Ovary (tissue), 7 donors: ENCODE measurements at regions not wholly inside any gene's neighbourhood (a gene's known extent, or its start where the extent isn't known, plus 50 kb on each side); places are given as distances from the start of the nearest gene placed in this dataset.
"Not testable (repeated sequence)": the region's sequence is repeated elsewhere in the genome, so short reads cannot be mapped to it uniquely, and the experiment has no call there.

Experiments used
- DNase-seq, 5 donors: peaks; one replicate each; pipeline ENCODE4 v3.0.0-alpha.2; 2019 to 2020
- H3K27ac ChIP-seq, 2 donors: fragments of 200-600 bp; one replicate each; pipeline versions ENCODE4 v1.5.1 to v1.8.0; 2019 to 2022
- H3K27me3 ChIP-seq: fragments of 200-600 bp; one replicate; pipeline ENCODE4 v1.8.0; 2022
- H3K36me3 ChIP-seq: fragments of 200-600 bp; sonication (generic); one replicate; pipeline ENCODE4 v1.5.1; 2019
- H3K4me1 ChIP-seq: one replicate; pipeline ENCODE4 v1.8.1; 2013; ENCODE audit warnings: mild to moderate bottlenecking, moderate library complexity; ENCODE audit not compliant: insufficient read depth
- H3K4me3 ChIP-seq: fragments of 200-600 bp; sonication (generic); one replicate; pipeline ENCODE4 v1.5.1; 2017
- H3K9me3 ChIP-seq, 2 donors: fragments of 200-600 bp in 1 of 2; sonication (generic) in 1 of 2; one replicate each; pipeline versions ENCODE4 v1.5.1 to v1.8.1; 2013 to 2019; ENCODE audit warnings: mild to moderate bottlenecking in 1 of 2, moderate library complexity in 1 of 2
- CTCF ChIP-seq, 3 donors: fragments of 450-650 bp in 2 of 3; fragments of 200-600 bp in 1 of 3; IDR thresholded peaks; one replicate each; pipeline versions ENCODE4 v1.5.1 to v1.8.0; 2016 to 2022; ENCODE audit warnings: antibody characterized with exemption in 3 of 3, mild to moderate bottlenecking in 1 of 3
- EP300 ChIP-seq: sonication (generic); formaldehyde crosslinking; IDR thresholded peaks from one replicate; pipeline ENCODE4 v1.6.1; 2017; ENCODE audit warnings: antibody characterized with exemption
- POLR2A ChIP-seq: fragments of 450-650 bp; IDR thresholded peaks from one replicate; pipeline ENCODE4 v1.6.1; 2017; ENCODE audit warnings: antibody characterized with exemption, mild to moderate bottlenecking, moderate library complexity
- WGBS, 3 donors: extraction: QIAGEN DNeasy Blood & Tissue Kit in 1 of 3; methylation state at CpG; one replicate each; pipeline versions ENCODE4 v1.1.5 to v1.1.7; 2013 to 2017; 5-methylcytosine and 5-hydroxymethylcytosine counted together
- intact Hi-C, 4 donors: fragments of 100-400 bp; cut with DNase I; formaldehyde crosslinking; loops; one replicate each; pipeline versions ENCODE4 v1.11.0 to v1.15.1; 2022 to 2023
- donor health status: DM: no; HTN: no; CAD: no; lungs with moderate emphysema.
- donor health status: DM: no; HTN: no; CAD: no.
- donor health status: Bipolar disorder and iron deficiency.
- donor health status: DM: no; HTN: no; CAD: no.
- donor health status: DM: yes; HTN: yes; CAD: no.

DNA sequence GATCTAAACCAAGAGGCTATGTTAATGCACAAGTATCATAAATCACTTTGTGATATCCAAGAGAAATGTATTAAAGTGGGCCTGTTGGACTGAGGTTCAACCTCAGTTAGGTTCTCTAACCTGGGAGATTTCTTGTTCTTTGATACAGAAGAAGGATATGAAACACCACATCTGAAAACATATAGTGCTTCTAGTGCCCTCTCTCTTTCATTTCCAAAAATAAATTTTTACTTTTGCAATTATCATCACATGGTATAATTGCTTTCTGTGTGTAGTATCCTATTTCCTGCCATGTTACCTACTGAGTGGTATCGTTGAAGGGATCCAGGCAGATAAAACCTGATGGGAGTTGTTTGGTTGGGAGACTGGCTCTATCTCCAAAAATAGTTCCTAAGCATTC, 264.9 kb downstream of the CCER1 start:
- Histone ChIP-seq H3K9me3 (no peaks in the 10 kb centered on the region), H3K4me1 (no peaks in the 10 kb centered on the region), H3K36me3 (no peaks in the 10 kb centered on the region), H3K4me3 (no peak overlapping the region), H3K27ac (no peak overlapping the region), H3K27me3 (peaks cover 2% of the 10 kb centered on the region)
- intact Hi-C loops = no loop called here
- no peak for TF ChIP-seq POLR2A
- no peak for TF ChIP-seq CTCF (IDR thresholded peaks at IDR 0.05)
- no peak for TF ChIP-seq EP300
- DNase-seq = no peak
- WGBS, 3 donors = 83 to 88% (median 88%) methylated on average over 1 of the region's 1 CpG

- H3K27me3 ChIP-seq, intact Hi-C loops, H3K27ac ChIP-seq, H3K9me3 ChIP-seq, DNase-seq, H3K36me3 ChIP-seq, H3K4me3 ChIP-seq, H3K4me1 ChIP-seq: not testable (repeated sequence)
These were observed 267.3 kb downstream of the CCER1 start for GRCh38 chr12:90687682-90688081.

- peaks cover 2% of the 10 kb centered on the region for H3K27me3 ChIP-seq
- TF ChIP-seq CTCF (IDR thresholded peaks at IDR 0.05) (no peak), POLR2A (no peak), EP300 (no peak)
- no peak for DNase-seq
- H3K4me1 ChIP-seq = no peaks in the 10 kb centered on the region
- H3K4me3 ChIP-seq = no peak overlapping the region
- no peak overlapping the region for H3K27ac ChIP-seq
- H3K9me3 ChIP-seq = no peaks in the 10 kb centered on the region
- WGBS, 3 donors = 93 to 95% (median 93%) methylated on average over 3 of the region's 3 CpGs
- no peaks in the 10 kb centered on the region for H3K36me3 ChIP-seq
- intact Hi-C loops = no loop called here
These were observed 271.1 kb downstream of the CCER1 start for GRCh38 chr12:90683871-90684270.

- intact Hi-C loops = no loop called here
- Histone ChIP-seq H3K4me1 (no peaks in the 10 kb centered on the region), H3K9me3 (no peaks in the 10 kb centered on the region), H3K27me3 (no peaks in the 10 kb centered on the region), H3K4me3 (no peak overlapping the region), H3K36me3 (no peaks in the 10 kb centered on the region), H3K27ac (no peak overlapping the region)
- WGBS, 3 donors = 79 to 98% (median 96%) methylated on average over 1 of the region's 1 CpG
- no peak for DNase-seq
- no peak for TF ChIP-seq EP300
- no peak for TF ChIP-seq POLR2A
- TF ChIP-seq CTCF (IDR thresholded peaks at IDR 0.05) = no peak
These were observed 272.6 kb downstream of the CCER1 start for GRCh38 chr12:90682398-90682797.

GRCh38 chr12:90679674-90680073, 275.3 kb downstream of the CCER1 start:
- TF ChIP-seq POLR2A = no peak
- no peak for DNase-seq
- Histone ChIP-seq H3K9me3 (no peaks in the 10 kb centered on the region), H3K36me3 (no peaks in the 10 kb centered on the region), H3K4me1 (no peaks in the 10 kb centered on the region), H3K27me3 (no peaks in the 10 kb centered on the region), H3K27ac (no peak overlapping the region), H3K4me3 (no peak overlapping the region)
- intact Hi-C loops = no loop called here
- 97 to 100% (median 98%) methylated on average over 1 of the region's 1 CpG for WGBS, 3 donors

- no peak overlapping the region for H3K27ac ChIP-seq
- H3K4me1 ChIP-seq = no peaks in the 10 kb centered on the region
- no peak for DNase-seq
- no peaks in the 10 kb centered on the region for H3K9me3 ChIP-seq
- H3K4me3 ChIP-seq = no peak overlapping the region
- no peaks in the 10 kb centered on the region for H3K27me3 ChIP-seq
- WGBS, 3 donors = 55 to 71% (median 63%) methylated on average over 3 of the region's 3 CpGs
- no peaks in the 10 kb centered on the region for H3K36me3 ChIP-seq
- intact Hi-C loops = no loop called here
- TF ChIP-seq POLR2A (no peak), EP300 (no peak), CTCF (IDR thresholded peaks at IDR 0.05) (no peak)
These were observed 277.4 kb downstream of the CCER1 start for GRCh38 chr12:90677552-90677951.
